ENCODE measurements at regions not wholly inside any gene's neighbourhood (a gene's known extent, or its start where the extent isn't known, plus 50 kb on each side); places are given as distances from the start of the nearest gene placed in this dataset.

GRCh38 chr5:27140831-27141230 is 102.4 kb upstream of the CDH9 start:
- TF ChIP-seq GATA2 (IDR thresholded peaks at IDR 0.05; ENCODE audit: low read depth, low read length), result no peak
- TF ChIP-seq GATA3 (IDR thresholded peaks at IDR 0.05; ENCODE audit: low read depth, low read length), result no peak
